WERI-Rb-1 (cell line): ENCODE measurements at regions not wholly inside any gene's neighbourhood (a gene's known extent, or its start where the extent isn't known, plus 50 kb on each side); places are given as distances from the start of the nearest gene placed in this dataset.
"Not testable (repeated sequence)": the region's sequence is repeated elsewhere in the genome, so short reads cannot be mapped to it uniquely, and the experiment has no call there.

Experiments
- DNase-seq: peaks from one replicate; pipeline ENCODE4 v3.0.0-alpha.2; 2020
- H3K27ac ChIP-seq: fragments of 250-450 bp; sonication (Bioruptor Pico); 2 replicates; pipeline ENCODE4 v1.5.1; 2020; ENCODE audit warnings: mild to moderate bottlenecking, moderate library complexity
- H3K27me3 ChIP-seq: fragments of 250-450 bp; sonication (Bioruptor Pico); 2 replicates; pipeline ENCODE4 v1.5.1; 2021; ENCODE audit warnings: mild to moderate bottlenecking, low read depth, moderate library complexity; ENCODE audit not compliant: insufficient read depth, severe bottlenecking
- H3K36me3 ChIP-seq: fragments of 250-450 bp; sonication (Bioruptor Pico); 2 replicates; pipeline ENCODE4 v1.5.1; 2020; ENCODE audit warnings: mild to moderate bottlenecking, moderate library complexity
- H3K4me3 ChIP-seq: 2 replicates; pipeline ENCODE4 v1.5.1; 2011; ENCODE audit warnings: low read depth, mild to moderate bottlenecking, control low read depth, low read length
- H3K9me3 ChIP-seq: fragments of 250-450 bp; sonication (Bioruptor Pico); 2 replicates; pipeline ENCODE4 v1.5.1; 2021; ENCODE audit warnings: mild to moderate bottlenecking, moderate library complexity; ENCODE audit not compliant: severe bottlenecking
- CTCF ChIP-seq: IDR thresholded peaks from 2 replicates; pipeline ENCODE4 v1.5.1; 2011; ENCODE audit warnings: low read depth, mild to moderate bottlenecking, control low read depth, inconsistent platforms, low read length

- no peak for DNase-seq
- no peak for TF ChIP-seq CTCF
- Histone ChIP-seq H3K27me3 (no peaks in the 10 kb centered on the region), H3K9me3 (no peaks in the 10 kb centered on the region), H3K4me3 (no peak overlapping the region), H3K36me3 (no peaks in the 10 kb centered on the region), H3K27ac (no peak overlapping the region)
Observed at GRCh38 chr13:80939581-80939980, 598.7 kb upstream of the SPRY2 start.

GRCh38 chr13:80931766-80932165 is 590.8 kb upstream of the SPRY2 start:
- Histone ChIP-seq H3K36me3 (no peaks in the 10 kb centered on the region), H3K9me3 (no peaks in the 10 kb centered on the region), H3K4me3 (no peak overlapping the region), H3K27me3 (no peaks in the 10 kb centered on the region), H3K27ac (no peak overlapping the region)
- DNase-seq: no peak
- no peak for TF ChIP-seq CTCF

- H3K4me3 ChIP-seq: no peak overlapping the region
- no peak for TF ChIP-seq CTCF
- no peaks in the 10 kb centered on the region for H3K9me3 ChIP-seq
- H3K27ac ChIP-seq: no peak overlapping the region
- H3K36me3 ChIP-seq: no peaks in the 10 kb centered on the region
- no peak for DNase-seq
- no peaks in the 10 kb centered on the region for H3K27me3 ChIP-seq
Observed at GRCh38 chr13:80931118-80931517, 590.2 kb upstream of the SPRY2 start.

GRCh38 chr13:80928241-80928640 is 587.3 kb upstream of the SPRY2 start:
- no peak overlapping the region for H3K27ac ChIP-seq
- no peaks in the 10 kb centered on the region for H3K36me3 ChIP-seq
- no peaks in the 10 kb centered on the region for H3K9me3 ChIP-seq
- TF ChIP-seq CTCF: no peak
- no peak overlapping the region for H3K4me3 ChIP-seq
- H3K27me3 ChIP-seq: no peaks in the 10 kb centered on the region
- no peak for DNase-seq

GRCh38 chr13:80926024-80926423 is 585.1 kb upstream of the SPRY2 start:
- DNase-seq, H3K27me3 ChIP-seq, H3K27ac ChIP-seq, H3K36me3 ChIP-seq, H3K9me3 ChIP-seq, H3K4me3 ChIP-seq: not testable (repeated sequence)

GRCh38 chr13:80924596-80924995 is 583.7 kb upstream of the SPRY2 start:
- no peak overlapping the region for H3K27ac ChIP-seq
- H3K4me3 ChIP-seq: no peak overlapping the region
- H3K36me3 ChIP-seq: no peaks in the 10 kb centered on the region
- H3K27me3 ChIP-seq: no peaks in the 10 kb centered on the region
- DNase-seq: no peak
- H3K9me3 ChIP-seq: no peaks in the 10 kb centered on the region
- no peak for TF ChIP-seq CTCF
